NCI-H146 treated with DMSO at 0.1 percent for 48 hours (cell line): ENCODE measurements at regions not wholly inside any gene's neighbourhood (a gene's known extent, or its start where the extent isn't known, plus 50 kb on each side); places are given as distances from the start of the nearest gene placed in this dataset.
"Not testable (repeated sequence)": the region's sequence is repeated elsewhere in the genome, so short reads cannot be mapped to it uniquely, and the experiment has no call there.

Experiments used
- DNase-seq: peaks from one replicate; lab custom pipeline; 2025; ENCODE audit not compliant: unreplicated experiment; lab: John Stamatoyannopoulos, UW

DNA sequence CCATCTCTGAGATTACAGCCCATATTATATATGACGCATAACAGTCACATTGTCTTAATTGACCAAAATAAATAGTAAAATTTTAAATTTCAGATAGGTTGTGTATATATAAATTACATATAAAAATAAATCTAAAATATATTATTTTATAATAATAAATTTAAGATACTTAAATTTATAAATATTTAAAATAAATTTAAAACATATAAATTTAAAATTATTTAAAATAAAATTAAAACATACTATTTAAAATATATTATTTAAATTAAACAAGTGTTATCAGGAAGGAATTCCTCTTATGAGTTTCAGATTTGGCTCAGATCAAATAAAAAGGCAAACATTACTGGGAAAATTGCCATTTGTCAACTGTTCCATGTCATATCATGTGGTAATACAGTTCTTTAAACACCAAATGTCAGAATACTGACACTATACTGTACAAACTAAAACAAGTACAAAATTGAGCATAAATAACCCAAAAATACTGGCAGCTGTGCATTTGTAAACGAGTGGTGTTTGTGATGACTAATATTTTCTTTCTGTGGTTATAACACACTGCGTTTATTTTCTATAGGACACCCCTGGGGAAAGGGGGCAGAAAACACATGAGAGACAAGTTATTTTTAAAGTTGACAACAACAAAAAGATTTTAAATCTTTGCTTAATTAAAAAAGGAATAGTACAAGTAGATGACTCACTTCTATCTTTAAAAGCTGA is 71.3 kb upstream of the DGKB start:
- DNase-seq, result no peak

GRCh38 chr7:14971678-14972077 is 69.1 kb upstream of the DGKB start:
- not testable (repeated sequence) for DNase-seq

- DNase-seq, result not testable (repeated sequence)
Observed at GRCh38 chr7:14967376-14967775, 64.8 kb upstream of the DGKB start.

DNA sequence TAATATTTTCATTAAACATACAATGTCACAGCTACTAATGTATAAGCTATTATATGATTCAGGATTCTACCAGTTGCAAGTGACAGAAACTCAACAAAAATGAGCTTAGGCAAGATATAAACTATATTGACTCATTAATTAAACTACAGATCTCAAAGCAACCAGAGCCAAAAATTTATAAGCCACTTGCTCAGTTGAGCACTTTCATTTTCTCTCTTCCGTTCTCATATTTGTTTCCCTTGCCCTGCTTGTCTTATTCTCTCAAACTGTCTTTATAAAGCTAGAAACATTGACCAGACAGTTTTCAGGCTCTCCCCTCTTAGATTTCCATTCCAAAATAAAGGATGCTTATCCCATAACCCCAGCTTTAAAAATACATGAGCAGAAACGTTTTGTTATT is 60.2 kb upstream of the DGKB start:
- DNase-seq, result no peak

DNA sequence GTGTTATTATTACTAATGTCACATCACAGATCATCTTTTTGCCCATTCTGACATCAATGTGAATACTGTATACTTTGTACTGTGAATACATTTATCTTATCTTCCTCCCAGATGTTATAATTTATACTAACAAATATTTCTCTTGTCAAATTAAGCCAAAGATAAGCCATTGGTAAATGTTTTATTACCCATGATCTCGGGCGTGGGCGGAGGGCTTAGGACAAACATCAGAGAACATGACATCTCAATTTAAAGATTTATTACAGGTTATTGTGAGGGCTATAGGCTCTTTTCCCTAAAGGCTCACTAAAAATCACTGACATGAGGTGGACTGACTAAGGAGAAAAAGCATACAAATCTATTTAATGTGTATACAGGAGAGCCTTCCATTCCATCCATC is 58.2 kb upstream of the DGKB start:
- DNase-seq, result no peak

DNA sequence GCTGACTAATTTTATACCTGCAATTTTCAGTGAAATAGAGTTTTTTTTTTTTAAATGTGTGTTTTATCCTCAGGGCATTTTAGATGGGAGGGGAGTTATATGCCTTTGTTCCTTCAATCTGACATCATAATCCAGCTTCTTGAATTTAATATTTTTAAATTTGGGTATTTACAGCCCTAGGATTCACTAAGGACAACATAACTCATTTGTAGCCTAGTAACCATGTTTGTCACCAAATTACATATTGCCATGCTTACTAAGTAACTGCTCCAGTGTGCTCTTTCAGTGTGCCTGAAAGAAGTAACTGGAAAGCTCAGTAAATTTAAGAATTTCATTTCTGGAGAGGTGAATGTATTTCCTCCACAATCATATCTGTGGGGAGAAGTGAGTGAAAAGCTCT is 56.8 kb upstream of the DGKB start:
- no peak for DNase-seq

DNA sequence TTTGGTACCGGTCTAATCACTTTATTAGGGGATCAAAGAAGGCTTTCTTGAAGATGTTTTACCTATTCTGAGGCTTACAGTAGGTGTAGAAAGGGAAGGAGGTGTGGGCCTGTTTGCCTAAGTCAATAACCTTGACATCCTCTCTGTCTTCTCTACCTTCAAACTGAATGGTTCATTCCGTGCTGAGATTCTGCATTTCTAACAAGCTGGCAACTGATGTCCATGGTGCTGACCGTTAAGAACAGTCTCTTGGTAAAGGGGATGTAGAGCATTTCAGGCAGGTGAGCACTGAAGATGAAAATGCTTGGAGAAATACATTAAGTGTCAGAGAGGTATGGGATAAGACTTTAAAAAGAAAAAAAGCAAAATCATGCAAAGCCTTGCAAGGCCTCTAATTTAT is 51.5 kb upstream of the DGKB start:
- DNase-seq, result no peak
